RPMI7951 (cell line): ENCODE measurements at regions not wholly inside any gene's neighbourhood (a gene's known extent, or its start where the extent isn't known, plus 50 kb on each side); places are given as distances from the start of the nearest gene placed in this dataset.
"Not testable (repeated sequence)": the region's sequence is repeated elsewhere in the genome, so short reads cannot be mapped to it uniquely, and the experiment has no call there.

ENCODE experiments used
- DNase-seq: peaks from one replicate; pipeline ENCODE4 v3.0.0-alpha.2; 2012; ENCODE audit warnings: low read depth

DNA sequence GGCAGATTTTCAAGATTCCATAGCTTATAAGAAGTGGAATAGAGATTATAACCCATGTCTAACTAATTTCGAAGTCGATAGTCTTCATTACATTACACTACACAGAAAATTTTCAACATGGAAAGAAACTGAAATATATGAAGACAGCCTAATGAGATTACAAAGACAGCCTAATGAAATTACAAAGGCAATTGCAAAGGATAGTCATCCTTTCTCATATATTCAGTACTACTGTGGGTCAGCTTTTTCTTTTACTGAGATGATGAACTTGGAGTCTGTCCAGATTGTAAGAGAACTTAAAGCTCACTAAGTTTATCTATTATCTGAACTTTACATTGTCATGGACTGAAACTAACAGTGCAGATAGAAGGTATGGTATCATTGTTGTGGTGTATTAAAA is 304.4 kb upstream of the MBL2 start:
- DNase-seq = no peak

DNA sequence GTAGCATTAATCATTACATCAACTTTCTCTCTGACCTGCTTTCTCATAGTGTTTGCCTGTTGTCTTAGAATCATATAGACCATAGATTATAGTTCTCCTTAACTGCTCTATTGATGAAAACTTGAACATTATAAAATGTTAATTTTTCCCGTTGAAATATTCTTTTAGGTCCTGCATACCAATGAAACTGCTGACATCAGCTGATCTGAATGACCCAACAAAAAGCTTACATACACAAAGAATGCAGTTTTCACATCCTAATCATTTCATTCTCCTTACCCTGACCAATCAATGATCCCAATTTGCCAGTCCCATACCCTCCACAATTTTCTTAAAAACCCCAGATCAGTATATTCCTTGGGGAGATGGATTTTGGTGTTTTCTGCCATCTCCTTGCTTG is 302.9 kb upstream of the MBL2 start:
- no peak for DNase-seq

DNA sequence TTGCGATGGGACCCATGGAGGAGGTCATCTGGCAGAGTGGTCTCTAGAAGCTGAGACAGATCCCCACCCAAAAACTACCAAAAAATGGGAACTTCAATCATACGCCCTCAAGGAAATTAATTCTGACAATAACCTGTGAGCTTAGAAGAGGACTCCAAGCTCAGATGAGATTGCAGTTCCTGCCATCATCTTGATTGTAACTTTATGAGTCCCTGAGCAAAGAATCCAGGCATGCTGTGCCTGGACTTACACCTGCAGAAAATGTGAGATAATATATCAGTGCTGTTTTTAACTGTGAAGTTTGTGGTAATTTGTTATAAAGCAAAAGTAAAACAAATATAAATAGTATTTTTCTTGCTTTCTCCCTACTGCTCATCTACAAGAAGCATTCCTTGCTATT is 299.6 kb upstream of the MBL2 start:
- no peak for DNase-seq

DNA sequence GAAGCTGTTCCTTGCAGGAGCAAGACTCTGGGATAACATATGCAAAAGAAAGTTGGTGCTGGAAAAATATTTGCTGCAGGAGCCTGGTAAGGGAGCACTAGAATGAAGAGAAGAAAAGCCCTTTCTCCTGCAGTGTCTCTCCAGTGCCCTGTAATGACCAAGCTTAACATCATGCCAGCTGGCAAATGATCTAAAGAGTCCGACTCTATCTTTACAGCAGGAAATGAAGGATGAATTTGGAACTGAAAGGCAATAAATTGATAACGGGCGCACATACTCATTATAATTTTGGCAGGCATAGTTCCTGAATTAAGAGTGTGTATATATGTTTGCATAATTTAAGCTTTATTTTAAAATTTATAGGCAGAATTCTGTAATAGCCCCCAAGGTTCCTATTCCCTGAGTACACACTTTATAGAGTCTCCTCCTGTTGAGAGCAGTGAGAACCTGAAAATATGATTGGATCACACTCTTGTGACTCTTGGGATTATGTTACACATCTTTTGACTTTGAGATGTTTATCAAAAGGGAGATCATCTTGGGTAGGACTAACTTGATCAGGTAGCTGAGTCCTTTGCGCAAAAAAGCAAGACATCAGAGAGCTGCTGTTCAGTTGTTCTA is 299.0 kb upstream of the MBL2 start:
- no peak for DNase-seq

DNA sequence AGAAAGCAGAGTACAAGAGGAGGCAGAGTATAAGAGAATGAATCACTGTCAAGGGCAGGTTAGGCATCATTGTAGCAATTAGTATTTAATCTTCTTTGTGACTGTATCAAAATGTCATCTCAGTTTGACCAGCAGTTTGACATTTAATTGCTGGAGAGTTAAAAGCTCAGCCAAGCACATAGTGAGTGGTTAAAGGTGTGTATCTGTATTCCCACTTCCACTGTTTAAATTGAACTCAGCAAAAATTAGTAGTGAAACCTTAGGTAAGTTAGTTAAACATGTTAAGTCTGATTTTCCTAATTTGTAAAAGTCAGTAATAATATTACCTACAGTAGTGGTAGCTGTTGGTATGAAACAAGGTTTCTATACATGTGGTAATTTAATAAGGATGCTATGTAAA is 296.4 kb upstream of the MBL2 start:
- DNase-seq = no peak

DNA sequence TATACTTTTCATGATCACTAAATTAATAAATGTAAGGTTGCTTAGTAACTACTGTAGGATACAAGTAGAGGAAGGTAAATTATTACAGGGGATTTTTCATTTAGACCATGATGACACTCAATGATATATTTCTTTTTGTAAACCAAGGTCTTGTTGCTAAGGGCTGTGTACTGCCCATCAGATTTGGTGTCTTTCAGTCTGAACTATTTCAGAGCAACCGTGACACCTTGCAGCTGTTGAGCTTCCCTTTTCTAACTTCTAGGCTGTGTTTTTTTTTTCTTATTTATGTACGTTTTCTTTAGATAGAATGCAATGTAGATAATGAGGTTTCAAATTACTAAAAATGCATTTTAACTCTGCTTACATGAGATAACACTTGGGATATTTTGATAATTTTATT is 292.0 kb upstream of the MBL2 start:
- DNase-seq = no peak

DNA sequence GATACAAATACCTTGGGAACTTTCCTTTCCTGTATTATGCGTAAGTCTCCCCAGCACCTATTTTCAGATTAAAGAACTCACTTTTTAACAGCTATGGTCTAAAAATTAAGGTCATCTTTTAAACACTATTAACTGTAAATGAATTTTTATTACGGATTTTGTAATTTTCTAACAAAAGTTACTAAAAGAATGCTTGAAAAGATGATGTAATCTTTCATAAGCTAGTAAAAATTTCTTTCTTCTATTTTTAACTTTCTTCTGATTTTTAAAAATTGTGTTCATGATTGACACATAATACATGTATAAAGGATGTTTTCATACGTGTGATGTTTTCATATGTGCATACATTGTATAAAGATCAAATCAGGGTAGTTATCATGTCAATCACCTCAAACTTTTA is 291.2 kb upstream of the MBL2 start:
- DNase-seq = no peak

DNA sequence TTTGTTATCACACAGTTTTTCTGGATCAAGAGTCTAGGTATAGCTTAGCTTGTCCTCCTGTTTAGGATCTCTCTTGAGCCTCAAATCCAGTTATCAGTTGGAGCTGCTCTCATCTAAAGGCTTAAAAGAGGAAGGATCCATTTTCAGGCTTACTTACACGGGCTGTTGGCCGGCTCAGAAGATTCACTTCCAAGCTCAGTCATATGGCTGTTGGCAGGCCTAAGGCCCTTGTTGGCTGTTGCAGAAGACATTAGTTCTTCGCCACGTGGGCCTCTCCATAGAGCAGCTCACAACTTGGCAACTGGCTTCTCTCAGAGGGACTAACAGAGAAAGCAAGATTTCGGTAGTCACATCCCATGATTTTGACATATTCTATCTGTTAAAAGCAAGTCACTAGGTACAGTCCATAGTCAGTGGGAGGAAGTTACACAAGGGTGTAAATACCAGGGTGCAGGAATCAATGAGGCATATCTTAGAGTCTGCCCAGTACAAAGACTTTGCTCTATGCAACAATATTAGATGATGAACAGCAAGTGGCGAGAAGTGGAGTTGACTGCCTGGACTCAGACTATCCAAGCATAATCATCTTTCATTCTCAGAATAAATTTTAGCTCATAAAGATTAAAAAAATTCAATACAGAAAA is 280.1 kb upstream of the MBL2 start:
- DNase-seq = no peak

DNA sequence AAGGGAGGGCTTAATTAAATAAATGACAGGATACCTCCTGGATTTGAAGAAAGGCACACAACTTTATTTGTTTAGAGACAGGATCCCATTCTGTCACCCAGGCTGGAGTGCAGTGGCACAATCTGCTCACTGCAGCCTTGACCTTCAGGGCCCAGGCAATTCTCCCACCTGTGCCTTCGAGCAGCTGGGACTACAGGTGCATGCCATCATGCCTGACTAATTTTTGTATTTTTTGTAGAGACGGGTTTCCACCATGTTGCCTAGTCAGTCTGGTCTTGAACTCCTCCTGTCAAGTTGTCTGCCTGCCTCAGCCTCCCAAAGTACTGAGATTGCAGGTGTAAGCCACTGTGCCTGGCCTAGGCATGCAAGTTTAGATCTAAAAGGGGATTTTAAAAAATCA is 272.7 kb upstream of the MBL2 start:
- DNase-seq = no peak

DNA sequence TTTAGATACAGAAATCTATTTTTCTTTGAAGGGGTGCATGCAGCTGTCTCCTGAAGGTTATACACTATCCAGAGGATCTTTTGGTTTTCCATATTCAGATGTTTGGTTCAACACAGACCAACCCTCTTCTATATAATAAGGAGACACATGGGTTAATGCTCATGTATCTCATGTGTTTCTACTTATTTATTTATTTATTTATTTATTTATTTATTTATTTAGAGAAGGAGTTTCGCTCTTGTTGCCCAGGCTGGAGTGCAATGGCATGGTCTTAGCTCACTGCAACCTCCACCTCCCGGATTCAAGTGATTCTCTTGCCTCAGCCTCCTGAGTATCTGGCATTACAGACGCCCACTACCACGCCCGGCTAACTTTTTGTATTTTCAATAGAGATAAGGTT is 263.2 kb upstream of the MBL2 start:
- DNase-seq = not testable (repeated sequence)

DNA sequence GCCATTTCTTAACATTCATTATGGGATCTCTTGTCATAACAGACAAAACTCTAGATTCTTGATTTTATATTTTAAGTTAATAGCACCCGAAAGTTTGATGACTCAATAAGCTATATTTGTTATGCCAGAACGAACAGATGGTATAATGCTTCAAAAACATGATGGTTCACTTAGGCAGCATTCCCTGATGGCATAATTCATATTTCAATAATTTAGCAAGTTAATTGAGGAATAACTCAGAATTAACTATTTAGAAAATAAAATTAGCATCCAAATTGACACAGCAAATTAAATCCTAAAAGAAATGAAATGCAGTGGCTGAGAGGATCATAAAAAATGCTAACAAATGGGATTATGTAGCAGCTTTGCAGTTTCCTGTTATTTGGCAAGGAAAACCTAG is 260.8 kb upstream of the MBL2 start:
- no peak for DNase-seq

DNA sequence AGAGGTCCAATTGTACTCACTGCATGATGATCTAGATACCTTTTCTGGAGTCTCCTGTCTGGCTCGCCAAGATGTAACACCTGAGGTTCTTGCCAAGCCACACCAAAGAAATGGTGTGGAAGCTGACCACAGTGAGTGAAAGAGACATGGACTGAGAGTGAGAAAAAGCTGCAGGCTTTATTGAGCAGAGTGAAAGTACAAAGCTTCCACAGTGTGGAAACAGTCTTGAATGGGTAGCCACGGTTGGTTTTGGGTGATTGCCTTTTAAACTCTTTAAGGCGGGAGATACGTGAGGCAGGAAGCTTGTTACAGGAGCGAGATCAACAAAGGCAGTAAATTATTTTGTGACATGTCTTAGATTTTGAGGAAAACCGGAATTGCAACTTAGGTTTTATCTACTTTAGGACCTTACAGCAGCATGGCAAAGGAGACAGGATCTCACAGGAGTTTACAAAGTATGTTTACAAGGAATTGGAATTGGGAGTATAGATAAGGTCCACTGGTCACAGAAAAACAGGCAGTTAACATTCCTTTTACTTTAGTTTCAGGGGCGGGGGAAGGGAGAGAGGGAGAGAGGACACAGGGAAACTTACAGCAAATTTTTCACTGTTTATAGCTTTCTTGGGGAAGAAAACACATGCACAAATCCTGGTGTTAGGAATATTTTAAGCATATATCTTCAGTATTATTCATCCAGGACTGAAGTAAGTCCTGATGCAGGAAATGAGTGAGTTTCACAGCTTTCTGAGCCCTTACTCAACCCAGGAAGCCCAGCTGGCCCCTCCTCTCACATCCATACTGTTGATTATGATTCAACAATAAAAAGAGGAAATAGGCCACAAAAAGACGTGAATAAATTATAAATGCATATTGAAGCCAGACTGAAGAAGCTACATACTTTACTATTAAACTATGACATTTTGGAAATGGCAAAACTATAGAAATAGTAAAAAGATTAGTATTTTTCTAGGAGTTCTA is 257.6 kb upstream of the MBL2 start:
- DNase-seq = not testable (repeated sequence)

DNA sequence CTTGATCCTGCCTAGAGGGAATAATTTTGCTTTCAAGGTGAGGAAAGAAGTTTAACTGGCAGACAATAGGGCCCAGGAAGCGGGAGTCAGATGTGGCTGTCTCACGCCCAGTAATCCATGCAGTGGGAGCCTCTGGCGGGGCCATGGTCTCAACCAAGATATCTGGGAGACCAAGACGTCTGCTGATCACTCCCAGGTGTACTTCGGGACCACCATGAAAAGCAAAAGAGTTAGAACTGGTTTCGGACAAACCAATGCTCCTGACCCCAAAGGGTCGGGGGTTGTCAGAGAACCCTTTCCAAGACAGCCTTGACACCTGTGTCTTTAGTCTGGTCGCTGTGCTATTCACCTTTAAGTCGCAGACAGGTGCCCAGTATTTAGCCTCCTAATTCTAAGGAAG is 256.9 kb upstream of the MBL2 start:
- no peak for DNase-seq

DNA sequence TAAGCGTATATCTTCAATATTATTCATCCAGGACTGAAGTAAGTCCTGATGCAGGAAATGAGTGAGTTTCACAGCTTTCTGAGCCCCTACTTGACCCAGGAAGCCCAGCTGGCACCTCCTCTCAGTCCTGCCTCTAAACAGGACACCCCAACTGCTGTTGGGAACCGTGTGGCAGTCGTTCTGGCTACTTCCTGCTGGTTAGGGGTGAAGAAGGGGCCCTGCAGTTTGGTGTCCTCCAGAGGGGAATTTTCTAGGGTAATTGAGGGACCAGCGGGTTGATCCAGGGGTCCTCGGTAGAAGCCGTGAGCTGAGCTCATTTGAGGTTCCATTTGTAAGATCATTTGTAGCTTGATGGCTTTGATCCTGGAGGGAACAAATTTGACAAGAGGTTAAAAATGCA is 253.2 kb upstream of the MBL2 start:
- not testable (repeated sequence) for DNase-seq

DNA sequence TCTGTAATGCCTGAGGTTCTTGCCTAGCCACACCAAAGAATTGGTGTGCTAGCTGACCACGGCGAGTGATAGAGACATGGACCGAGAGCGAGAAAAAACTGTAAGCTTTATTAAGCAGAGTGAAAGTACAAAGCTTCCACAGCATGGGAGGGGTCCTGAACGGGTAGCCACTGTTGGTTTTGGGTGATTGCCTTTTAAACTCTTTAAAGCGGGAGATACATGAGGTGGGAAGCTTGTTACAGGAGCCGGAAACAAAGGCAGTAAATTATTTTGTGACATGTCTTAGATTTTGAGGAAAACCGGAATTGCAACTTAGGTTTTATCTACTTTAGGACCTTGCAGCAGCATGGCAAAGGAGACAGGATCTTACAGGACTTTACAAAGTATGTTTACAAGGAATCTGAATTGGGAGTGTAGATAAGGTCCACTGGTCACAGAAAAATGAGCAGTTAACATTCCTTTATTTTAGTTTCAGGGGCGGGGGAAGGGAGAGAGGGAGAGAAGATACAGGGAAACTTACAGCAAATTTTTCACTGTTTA is 252.7 kb upstream of the MBL2 start:
- no peak for DNase-seq

DNA sequence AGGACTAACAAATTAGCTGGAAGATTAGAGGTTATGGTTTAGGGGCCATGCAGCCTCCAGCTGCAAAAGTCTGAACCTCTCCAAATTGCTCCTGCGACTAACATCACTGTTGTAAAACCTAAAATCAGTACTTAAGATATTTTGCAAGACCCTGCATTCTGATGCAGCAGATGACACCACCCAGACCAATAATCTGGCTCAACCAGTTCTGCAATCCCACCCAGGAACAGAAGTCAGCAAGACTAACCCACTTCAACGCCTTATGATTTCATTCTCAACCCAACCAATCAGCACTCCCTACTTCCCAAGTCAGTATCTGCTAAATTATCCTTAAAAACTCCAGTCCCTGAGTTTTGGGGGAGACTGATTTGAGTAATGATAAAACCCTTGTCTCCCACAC is 250.8 kb upstream of the MBL2 start:
- DNase-seq = no peak

DNA sequence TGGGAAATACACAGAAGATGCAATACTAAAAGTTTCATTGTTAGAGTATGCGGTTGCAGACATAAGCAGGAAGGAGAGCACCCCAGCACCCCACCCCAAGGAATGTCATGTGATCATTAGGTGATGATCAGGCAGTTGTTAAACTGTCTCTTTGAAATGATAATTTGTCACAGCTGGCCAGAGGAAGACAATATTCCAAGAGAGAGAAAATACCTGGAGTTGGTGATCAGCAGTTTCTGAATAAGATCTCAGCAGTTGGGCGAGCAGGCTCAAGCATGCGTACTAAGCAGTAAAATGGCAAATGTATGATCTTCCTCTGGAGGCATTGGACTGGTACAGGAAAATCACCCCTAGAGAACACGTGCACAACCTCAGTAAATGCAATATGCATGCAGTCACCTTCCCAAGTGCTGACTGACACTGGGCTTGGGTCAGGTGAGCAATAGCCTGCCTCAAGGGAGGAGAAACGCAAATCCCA is 250.1 kb upstream of the MBL2 start:
- no peak for DNase-seq

DNA sequence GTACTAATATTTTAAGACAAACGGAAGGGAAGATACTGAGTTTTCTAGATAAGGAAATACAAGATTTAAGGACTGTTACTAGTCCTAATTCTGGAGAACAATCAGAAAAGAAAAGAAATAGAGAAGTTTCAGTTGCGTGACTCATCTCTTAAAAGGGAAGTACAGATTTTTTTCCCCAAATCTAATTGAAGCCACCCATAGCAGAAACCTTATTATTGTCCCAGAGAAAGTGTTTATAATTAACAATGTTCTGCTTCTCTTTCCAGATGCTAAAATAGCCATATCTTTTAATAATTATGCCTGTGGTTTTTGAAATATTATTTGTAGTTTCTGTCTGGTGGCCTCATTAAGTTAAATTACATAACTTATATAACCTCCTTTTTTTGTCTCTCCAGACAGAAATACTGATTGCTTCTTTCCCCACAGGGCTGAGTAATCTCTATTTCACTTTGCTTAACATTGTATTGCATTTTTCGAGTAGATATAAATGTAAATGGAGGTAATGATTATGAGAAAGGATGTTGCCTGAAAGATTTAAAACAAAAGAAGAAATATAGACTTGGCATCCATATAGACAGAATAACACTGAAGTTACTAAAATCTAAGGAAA is 240.7 kb upstream of the MBL2 start:
- DNase-seq = no peak

DNA sequence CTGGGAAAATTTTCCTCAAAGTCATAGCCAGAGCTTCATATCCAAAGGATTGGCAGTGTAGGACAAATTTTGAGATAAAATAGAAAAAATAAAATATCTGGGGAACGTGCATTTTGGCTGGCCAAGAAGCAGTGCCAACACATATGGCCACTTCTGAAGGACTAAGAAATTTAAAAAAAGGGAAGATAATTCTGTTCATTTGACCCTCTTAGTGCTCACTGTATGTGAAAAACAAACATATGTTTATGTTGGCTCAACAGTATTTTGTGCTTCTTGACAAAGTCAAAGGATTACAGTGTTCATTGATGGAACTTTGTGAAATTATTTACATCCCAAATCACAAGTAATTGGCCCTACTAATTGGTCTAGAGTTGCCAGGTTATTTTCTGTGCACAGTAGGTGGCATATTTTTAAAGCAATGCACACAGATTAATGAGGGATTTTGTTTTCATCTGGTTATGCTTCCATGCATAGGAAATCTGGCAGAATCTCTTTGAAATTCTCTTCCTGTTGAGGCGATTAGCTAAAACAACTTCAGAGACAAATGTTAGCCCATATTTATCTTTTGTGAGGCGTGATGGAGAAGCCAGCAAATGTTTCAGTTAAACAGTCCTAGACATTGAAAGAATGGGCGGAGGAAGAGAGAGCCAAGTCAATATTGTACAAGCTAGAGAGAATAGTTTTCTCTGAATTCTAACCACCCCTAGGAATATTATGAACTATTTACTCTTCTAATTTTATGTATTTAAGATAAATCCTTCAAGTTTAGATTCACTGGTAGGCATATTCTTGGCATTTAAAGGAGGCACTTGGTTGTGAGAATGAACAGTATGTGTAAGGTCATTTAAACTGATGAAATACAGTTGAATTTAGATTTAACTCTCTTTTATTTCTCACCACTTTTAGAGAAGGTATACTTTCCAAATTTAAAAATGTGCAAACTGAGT is 237.7 kb upstream of the MBL2 start:
- no peak for DNase-seq

DNA sequence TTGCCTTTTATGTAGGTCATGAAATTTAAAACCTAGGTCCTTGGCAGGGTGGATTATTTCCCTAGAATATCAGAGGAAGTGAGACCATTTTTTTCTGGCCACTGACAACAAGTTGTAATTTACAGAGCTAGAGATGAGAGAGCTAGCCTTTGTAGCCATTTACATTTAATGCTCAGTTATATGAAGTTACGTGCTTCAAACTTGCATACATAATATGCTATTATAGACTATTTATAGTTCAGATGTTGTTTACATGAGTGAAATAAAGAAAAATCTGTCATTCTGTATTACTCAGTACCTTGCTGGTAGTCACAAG is 234.9 kb upstream of the MBL2 start:
- no peak for DNase-seq
